SK-N-SH treated with all-trans-retinoic acid at 6 μM for 48 hours (cell line): ENCODE measurements at regions not wholly inside any gene's neighbourhood (a gene's known extent, or its start where the extent isn't known, plus 50 kb on each side); places are given as distances from the start of the nearest gene placed in this dataset.

Experiments used
- ATAC-seq: fragments of 200-7000 bp; cut with Tn5 transposase; 3 replicates; pipeline ENCODE4 v1.9.1; 2020; ENCODE audit warnings: mild to moderate bottlenecking, moderate library complexity
- ARNTL ChIP-seq: fragments of 450-650 bp; formaldehyde crosslinking; IDR thresholded peaks from 2 replicates; pipeline ENCODE4 v1.5.0; 2020; ENCODE audit warnings: low read depth, mild to moderate bottlenecking, moderate library complexity, borderline replicate concordance
- BACH2 ChIP-seq: fragments of 250-450 bp; sonication (Bioruptor Pico); IDR thresholded peaks from 2 replicates; pipeline ENCODE4 v1.9.0; 2021; ENCODE audit warnings: mild to moderate bottlenecking, borderline replicate concordance
- CSDC2 ChIP-seq: fragments of 250-450 bp; sonication (Bioruptor Pico); IDR thresholded peaks from 2 replicates; pipeline ENCODE4 v1.5.0; 2020; ENCODE audit warnings: mild to moderate bottlenecking, moderate library complexity
- CSRNP3 ChIP-seq: fragments of 250-450 bp; sonication (Bioruptor Pico); IDR thresholded peaks from 2 replicates; pipeline ENCODE4 v1.5.1; 2021; ENCODE audit warnings: mild to moderate bottlenecking, moderate library complexity
- GLIS3 ChIP-seq: fragments of 250-450 bp; sonication (Bioruptor Pico); IDR thresholded peaks from 2 replicates; pipeline ENCODE4 v1.5.0; 2020; ENCODE audit warnings: mild to moderate bottlenecking, moderate library complexity
- ISL1 ChIP-seq: fragments of 250-450 bp; sonication (Bioruptor Pico); IDR thresholded peaks from 2 replicates; pipeline ENCODE4 v2.1.2; 2022; ENCODE audit warnings: mild to moderate bottlenecking, moderate library complexity
- OSR1 ChIP-seq: fragments of 250-450 bp; sonication (Bioruptor Pico); IDR thresholded peaks from 2 replicates; pipeline ENCODE4 v1.8.0; 2022; ENCODE audit warnings: moderate library complexity, mild to moderate bottlenecking, inconsistent platforms
- POU6F1 ChIP-seq: fragments of 250-450 bp; sonication (Bioruptor Pico); IDR thresholded peaks from 2 replicates; pipeline ENCODE4 v1.8.0; 2021; ENCODE audit warnings: low read depth, mild to moderate bottlenecking, moderate library complexity, borderline replicate concordance
- PPARA ChIP-seq: fragments of 250-450 bp; sonication (Bioruptor Pico); IDR thresholded peaks from 2 replicates; pipeline ENCODE4 v1.5.0; 2020; ENCODE audit warnings: mild to moderate bottlenecking, borderline replicate concordance
- SNAI2 ChIP-seq: fragments of 250-450 bp; sonication (Bioruptor Pico); IDR thresholded peaks from 2 replicates; pipeline ENCODE4 v1.5.0; 2020; ENCODE audit warnings: mild to moderate bottlenecking, moderate library complexity
- TCF4 ChIP-seq: fragments of 250-450 bp; sonication (Bioruptor Pico); IDR thresholded peaks from 2 replicates; pipeline ENCODE4 v1.8.0; 2021; ENCODE audit warnings: mild to moderate bottlenecking, moderate library complexity, borderline replicate concordance
- TOX ChIP-seq: fragments of 250-450 bp; sonication (Bioruptor Pico); IDR thresholded peaks from 2 replicates; pipeline ENCODE4 v1.8.0; 2021; ENCODE audit warnings: mild to moderate bottlenecking, moderate library complexity, borderline replicate concordance
- TSHZ2 ChIP-seq: fragments of 250-450 bp; sonication (Bioruptor Pico); IDR thresholded peaks from 2 replicates; pipeline ENCODE4 v1.5.0; 2020; ENCODE audit warnings: mild to moderate bottlenecking, moderate library complexity
- ZC3H10 ChIP-seq: fragments of 250-450 bp; sonication (Bioruptor Pico); IDR thresholded peaks from 2 replicates; pipeline ENCODE4 v1.5.1; 2021; ENCODE audit warnings: mild to moderate bottlenecking, moderate library complexity
- ZFP3 ChIP-seq: fragments of 250-450 bp; sonication (Bioruptor Pico); IDR thresholded peaks from 2 replicates; pipeline ENCODE4 v1.5.0; 2020; ENCODE audit warnings: mild to moderate bottlenecking, moderate library complexity
- ZFP30 ChIP-seq: fragments of 450-650 bp; formaldehyde crosslinking; IDR thresholded peaks from 2 replicates; pipeline ENCODE4 v1.5.0; 2022; ENCODE audit warnings: mild to moderate bottlenecking, moderate library complexity
- ZNF565 ChIP-seq: fragments of 450-650 bp; formaldehyde crosslinking; conservative IDR thresholded peaks from 2 replicates; pipeline ENCODE4 v1.5.0; 2020; ENCODE audit warnings: low read depth, mild to moderate bottlenecking, moderate library complexity
- ZNF70 ChIP-seq: fragments of 450-650 bp; formaldehyde crosslinking; IDR thresholded peaks from 2 replicates; pipeline ENCODE4 v1.5.0; 2020; ENCODE audit warnings: mild to moderate bottlenecking, moderate library complexity
- ZNF8 ChIP-seq: fragments of 450-650 bp; formaldehyde crosslinking; IDR thresholded peaks from 2 replicates; pipeline ENCODE4 v1.5.0; 2020; ENCODE audit warnings: mild to moderate bottlenecking, moderate library complexity

GRCh38 chr6:159435701-159436100 is 257.3 kb downstream of the SOD2 start:
- no peak for TF ChIP-seq ZNF70 (CRISPR knock-in tag)
- TF ChIP-seq ISL1 (CRISPR knock-in tag): no peak
- no peak for TF ChIP-seq OSR1 (CRISPR knock-in tag)
- TF ChIP-seq CSRNP3 (CRISPR knock-in tag): no peak
- no peak for TF ChIP-seq ARNTL
- no peak for TF ChIP-seq ZFP3
- no peak for TF ChIP-seq PPARA
- no peak for TF ChIP-seq ZC3H10
- no peak for TF ChIP-seq TSHZ2 (CRISPR knock-in tag)
- TF ChIP-seq CSDC2: no peak
- TF ChIP-seq POU6F1: no peak
- no peak for TF ChIP-seq SNAI2 (CRISPR knock-in tag)
- TF ChIP-seq GLIS3 (CRISPR knock-in tag): no peak
- no peak for ATAC-seq

GRCh38 chr6:159434410-159434809 is 258.6 kb downstream of the SOD2 start:
- no peak for ATAC-seq
- TF ChIP-seq PPARA (no peak), OSR1 (CRISPR knock-in tag) (no peak), ARNTL (no peak), BACH2 (CRISPR knock-in tag) (no peak), ZNF565 (no peak), TCF4 (CRISPR knock-in tag) (no peak), ZNF8 (CRISPR knock-in tag) (no peak), TSHZ2 (CRISPR knock-in tag) (no peak), ZC3H10 (no peak), ZNF70 (CRISPR knock-in tag) (no peak)

GRCh38 chr6:159433550-159433949 is 259.5 kb downstream of the SOD2 start:
- no peak for ATAC-seq
- TF ChIP-seq PPARA: no peak
- no peak for TF ChIP-seq ZNF70 (CRISPR knock-in tag)
- TF ChIP-seq SNAI2 (CRISPR knock-in tag): no peak
- TF ChIP-seq GLIS3 (CRISPR knock-in tag): no peak
- no peak for TF ChIP-seq ISL1 (CRISPR knock-in tag)
- TF ChIP-seq ZNF8 (CRISPR knock-in tag): no peak
- TF ChIP-seq CSRNP3 (CRISPR knock-in tag): no peak
- no peak for TF ChIP-seq ZFP3
- no peak for TF ChIP-seq CSDC2

GRCh38 chr6:159431750-159432149 is 261.3 kb downstream of the SOD2 start:
- ATAC-seq: no peak
- TF ChIP-seq ISL1 (CRISPR knock-in tag) (no peak), TOX (no peak), SNAI2 (CRISPR knock-in tag) (no peak), ZFP3 (no peak), PPARA (no peak), TSHZ2 (CRISPR knock-in tag) (no peak), ZFP30 (CRISPR knock-in tag) (no peak), ZC3H10 (no peak), TCF4 (CRISPR knock-in tag) (no peak), CSDC2 (no peak), ZNF70 (CRISPR knock-in tag) (no peak), OSR1 (CRISPR knock-in tag) (no peak), ZNF565 (no peak), ARNTL (no peak), POU6F1 (no peak), BACH2 (CRISPR knock-in tag) (no peak)
